A673 (cell line): ENCODE measurements at regions not wholly inside any gene's neighbourhood (a gene's known extent, or its start where the extent isn't known, plus 50 kb on each side); places are given as distances from the start of the nearest gene placed in this dataset.

ENCODE experiments used
- BruUV-seq: library from RNA; stranded (reverse); fragments of 400-500 nt; replicated peaks from 2 replicates; lab custom pipeline; 2021; lab: Mats Ljungman, UMichigan
- CTCF ChIA-PET: fragments of 300-600 bp; sonication (Branson Sonifier 250); formaldehyde crosslinking; loops from one replicate; lab custom pipeline; 2022; ENCODE audit warnings: antibody characterized with exemption; lab: Charles Lee
- POLR2A ChIA-PET: fragments of 300-600 bp; sonication (Branson Sonifier 250); formaldehyde crosslinking; loops from one replicate; lab custom pipeline; 2022; ENCODE audit warnings: antibody characterized with exemption; ENCODE audit not compliant: low non-redundant PET; lab: Charles Lee
- DNase-seq: peaks from one replicate; pipeline ENCODE4 v3.0.0-alpha.2; 2015; ENCODE audit warnings: low spot score
- H3K27ac ChIP-seq: fragments of 200-600 bp; sonication (generic); 2 replicates; pipeline ENCODE4 v1.5.1; 2016; ENCODE audit warnings: mixed run types, low read depth, mild to moderate bottlenecking, mixed read lengths, antibody characterized with exemption, low read length; ENCODE audit not compliant: poor library complexity, severe bottlenecking
- H3K27me3 ChIP-seq: fragments of 200-600 bp; sonication (generic); replicated peaks from 2 replicates; pipeline ENCODE4 v1.6.1; 2017; ENCODE audit warnings: mixed run types, low read depth, mild to moderate bottlenecking, mixed read lengths, antibody characterized with exemption, low read length; ENCODE audit not compliant: insufficient read depth, poor library complexity
- H3K36me3 ChIP-seq: fragments of 200-600 bp; sonication (generic); 2 replicates; pipeline ENCODE4 v1.6.1; 2016; ENCODE audit warnings: mixed run types, mild to moderate bottlenecking, mixed read lengths, antibody characterized with exemption, low read length; ENCODE audit not compliant: insufficient read depth, poor library complexity, severe bottlenecking
- H3K4me1 ChIP-seq: fragments of 200-600 bp; sonication (generic); 2 replicates; pipeline ENCODE4 v1.6.1; 2017; ENCODE audit warnings: mixed run types, mild to moderate bottlenecking, mixed read lengths, antibody characterized with exemption, low read length; ENCODE audit not compliant: insufficient read depth, poor library complexity, severe bottlenecking
- H3K4me3 ChIP-seq: fragments of 200-600 bp; sonication (generic); 2 replicates; pipeline ENCODE4 v1.5.1; 2016; ENCODE audit warnings: low read depth, mixed run types, mild to moderate bottlenecking, mixed read lengths, low read length; ENCODE audit not compliant: poor library complexity, severe bottlenecking
- H3K9me3 ChIP-seq: fragments of 200-600 bp; sonication (generic); 2 replicates; pipeline ENCODE4 v1.6.1; 2016; ENCODE audit warnings: mixed run types, low read depth, mild to moderate bottlenecking, mixed read lengths, antibody characterized with exemption, low read length; ENCODE audit not compliant: poor library complexity, severe bottlenecking
- EZH2 ChIP-seq: fragments of 200-600 bp; sonication (generic); IDR thresholded peaks from 2 replicates; pipeline ENCODE4 v1.6.1; 2017; ENCODE audit warnings: borderline replicate concordance, low read depth, mild to moderate bottlenecking, mixed read lengths, antibody characterized with exemption, low read length; ENCODE audit not compliant: poor library complexity, severe bottlenecking
- intact Hi-C: fragments of 100-400 bp; cut with micrococcal nuclease; formaldehyde crosslinking; loops from one replicate; pipeline ENCODE4 v1.10.0; 2022; ENCODE audit not compliant: unreplicated experiment
- TF ChIP-seq, protein P1 (sequence below): fragments of 300-800, 200-600 bp; sonication (generic); conservative IDR thresholded peaks from 2 replicates; pipeline ENCODE4 v1.5.1; 2017; ENCODE audit warnings: low read depth, mild to moderate bottlenecking, antibody characterized with exemption, low read length, moderate library complexity, mixed read lengths

DNA sequence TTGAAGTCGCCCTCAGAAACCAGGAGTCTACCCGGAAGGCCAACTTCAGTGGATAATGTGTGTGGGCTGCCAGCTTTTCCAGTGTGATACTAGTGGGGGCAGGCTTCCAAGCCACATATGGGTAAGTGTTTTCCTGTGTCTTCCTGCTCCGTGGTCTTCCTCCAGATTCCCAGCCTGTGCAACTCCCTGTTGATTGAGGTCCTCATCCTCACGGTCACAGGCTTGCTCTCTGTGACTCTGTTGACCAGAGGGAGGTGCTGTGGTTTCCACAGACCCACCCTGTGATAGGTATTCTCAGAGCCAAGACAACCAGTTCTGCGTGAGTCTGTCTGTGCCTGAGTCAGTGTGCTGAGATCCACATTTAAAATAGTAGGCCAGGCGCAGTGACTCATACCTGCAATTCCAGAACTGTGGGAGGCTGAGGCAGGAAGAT, 388.0 kb upstream of the IRX2 start:
- intact Hi-C loops, result no loop called here

DNA sequence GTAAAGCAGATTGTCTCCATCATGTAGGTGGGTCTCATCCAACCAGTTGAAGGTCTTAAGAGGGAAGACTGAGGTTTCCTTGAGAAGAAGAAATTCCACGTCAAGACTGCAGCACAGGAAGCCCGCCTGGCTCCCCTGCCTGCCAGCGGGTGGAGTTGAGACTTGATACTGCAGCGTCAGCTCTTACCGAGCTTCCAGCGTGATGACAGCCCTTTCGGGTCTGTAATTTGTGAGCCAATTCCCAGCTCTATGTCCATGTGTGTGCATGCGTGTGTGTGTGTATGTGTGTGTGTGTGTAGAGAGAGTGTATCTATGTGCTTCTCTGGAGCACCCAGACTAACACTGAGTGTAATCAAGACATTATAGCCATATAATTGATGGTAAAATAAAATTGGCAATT, 379.7 kb upstream of the IRX2 start:
- Histone ChIP-seq H3K27me3 (no peaks in the 10 kb centered on the region), H3K4me3 (no peak overlapping the region), H3K4me1 (no peaks in the 10 kb centered on the region), H3K36me3 (no peaks in the 10 kb centered on the region), H3K9me3 (peaks cover 44% of the 10 kb centered on the region), H3K27ac (no peak overlapping the region)
- POLR2A ChIA-PET, result no interaction called here
- TF ChIP-seq, protein P1, sequence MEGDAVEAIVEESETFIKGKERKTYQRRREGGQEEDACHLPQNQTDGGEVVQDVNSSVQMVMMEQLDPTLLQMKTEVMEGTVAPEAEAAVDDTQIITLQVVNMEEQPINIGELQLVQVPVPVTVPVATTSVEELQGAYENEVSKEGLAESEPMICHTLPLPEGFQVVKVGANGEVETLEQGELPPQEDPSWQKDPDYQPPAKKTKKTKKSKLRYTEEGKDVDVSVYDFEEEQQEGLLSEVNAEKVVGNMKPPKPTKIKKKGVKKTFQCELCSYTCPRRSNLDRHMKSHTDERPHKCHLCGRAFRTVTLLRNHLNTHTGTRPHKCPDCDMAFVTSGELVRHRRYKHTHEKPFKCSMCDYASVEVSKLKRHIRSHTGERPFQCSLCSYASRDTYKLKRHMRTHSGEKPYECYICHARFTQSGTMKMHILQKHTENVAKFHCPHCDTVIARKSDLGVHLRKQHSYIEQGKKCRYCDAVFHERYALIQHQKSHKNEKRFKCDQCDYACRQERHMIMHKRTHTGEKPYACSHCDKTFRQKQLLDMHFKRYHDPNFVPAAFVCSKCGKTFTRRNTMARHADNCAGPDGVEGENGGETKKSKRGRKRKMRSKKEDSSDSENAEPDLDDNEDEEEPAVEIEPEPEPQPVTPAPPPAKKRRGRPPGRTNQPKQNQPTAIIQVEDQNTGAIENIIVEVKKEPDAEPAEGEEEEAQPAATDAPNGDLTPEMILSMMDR, result no peak
- TF ChIP-seq EZH2, result no peak
- DNase-seq, result no peak
- intact Hi-C loops, result no loop called here
- no TSS peak for BruUV-seq
- CTCF ChIA-PET, result no interaction called here

More for the DNA sequence above, 388.0 kb upstream of the IRX2 start:
- Histone ChIP-seq H3K27ac (no peak overlapping the region), H3K36me3 (no peaks in the 10 kb centered on the region), H3K27me3 (no peaks in the 10 kb centered on the region), H3K4me3 (no peak overlapping the region), H3K9me3 (peaks cover 33% of the 10 kb centered on the region), H3K4me1 (no peaks in the 10 kb centered on the region)
- DNase-seq, result no peak
- no TSS peak for BruUV-seq
- POLR2A ChIA-PET, result no interaction called here
- TF ChIP-seq, protein P1, result no peak
- TF ChIP-seq EZH2, result no peak
- CTCF ChIA-PET, result no interaction called here

DNA sequence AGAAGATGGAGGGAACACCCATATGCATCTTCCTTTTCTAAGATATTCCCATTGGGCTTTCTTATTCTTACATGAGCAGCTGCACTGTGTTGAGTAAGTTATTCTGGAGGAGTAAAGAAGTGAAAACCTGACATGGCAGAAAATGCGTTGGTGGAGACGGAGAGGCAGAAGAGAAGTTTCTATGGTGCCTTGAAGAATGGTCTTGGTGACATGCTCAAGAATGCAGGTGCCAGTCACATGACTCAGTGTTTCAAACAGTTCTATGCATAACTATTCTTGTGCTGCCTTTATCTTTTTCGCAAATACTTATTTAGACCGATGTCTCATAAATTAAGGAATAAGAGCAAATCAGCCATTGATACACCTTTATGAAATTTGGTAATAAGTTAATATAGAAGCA, 377.8 kb upstream of the IRX2 start:
- intact Hi-C loops, result no loop called here
- Histone ChIP-seq H3K4me3 (no peak overlapping the region), H3K4me1 (no peaks in the 10 kb centered on the region), H3K36me3 (no peaks in the 10 kb centered on the region), H3K27ac (no peak overlapping the region), H3K27me3 (no peaks in the 10 kb centered on the region), H3K9me3 (peaks cover 38% of the 10 kb centered on the region)
- ChIA-PET CTCF (no interaction called here), POLR2A (no interaction called here)
- TF ChIP-seq EZH2, result no peak
- TF ChIP-seq, protein P1, result no peak
- DNase-seq, result no peak
- BruUV-seq, result no TSS peak
